H7 (cell line): ENCODE measurements at regions not wholly inside any gene's neighbourhood (a gene's known extent, or its start where the extent isn't known, plus 50 kb on each side); places are given as distances from the start of the nearest gene placed in this dataset.

Source experiments
- DNase-seq: peaks from one replicate; pipeline ENCODE4 v3.0.0; 2012
- H3K27me3 ChIP-seq: 2 replicates; pipeline ENCODE4 v1.6.0; 2011; ENCODE audit warnings: mild to moderate bottlenecking, low read length; ENCODE audit not compliant: control insufficient read depth, insufficient read depth
- H3K36me3 ChIP-seq: replicated peaks from 2 replicates; pipeline ENCODE4 v1.5.1; 2011; ENCODE audit warnings: low read length; ENCODE audit not compliant: control insufficient read depth, insufficient read depth
- H3K4me3 ChIP-seq: 2 replicates; pipeline ENCODE4 v1.5.1; 2011; ENCODE audit warnings: low read depth, mild to moderate bottlenecking, control low read depth, low read length, moderate library complexity; ENCODE audit not compliant: insufficient read depth

DNA sequence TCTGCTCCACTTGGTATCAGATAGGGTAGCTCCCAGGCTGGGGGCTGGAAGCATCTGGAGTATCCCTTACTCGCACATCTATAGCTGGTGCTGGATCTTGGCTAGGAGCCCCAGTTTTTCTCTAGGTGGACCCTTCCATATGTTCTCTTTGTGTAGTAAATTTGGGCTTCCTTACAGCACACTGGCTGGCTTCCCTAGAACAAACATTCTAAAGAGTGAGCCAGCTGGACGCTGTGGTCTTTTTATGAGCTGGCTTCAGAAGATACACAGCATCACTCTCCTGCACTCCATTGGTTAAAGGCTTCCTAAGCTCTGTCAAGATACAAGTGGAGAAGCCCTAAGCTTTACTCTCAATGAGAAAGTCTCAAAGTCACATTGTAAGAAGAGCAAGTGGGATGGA lies 322.1 kb downstream of the WDR72 start:
- Histone ChIP-seq H3K36me3 (no peaks in the 10 kb centered on the region), H3K4me3 (no peak overlapping the region), H3K27me3 (no peaks in the 10 kb centered on the region)
- DNase-seq = no peak

DNA sequence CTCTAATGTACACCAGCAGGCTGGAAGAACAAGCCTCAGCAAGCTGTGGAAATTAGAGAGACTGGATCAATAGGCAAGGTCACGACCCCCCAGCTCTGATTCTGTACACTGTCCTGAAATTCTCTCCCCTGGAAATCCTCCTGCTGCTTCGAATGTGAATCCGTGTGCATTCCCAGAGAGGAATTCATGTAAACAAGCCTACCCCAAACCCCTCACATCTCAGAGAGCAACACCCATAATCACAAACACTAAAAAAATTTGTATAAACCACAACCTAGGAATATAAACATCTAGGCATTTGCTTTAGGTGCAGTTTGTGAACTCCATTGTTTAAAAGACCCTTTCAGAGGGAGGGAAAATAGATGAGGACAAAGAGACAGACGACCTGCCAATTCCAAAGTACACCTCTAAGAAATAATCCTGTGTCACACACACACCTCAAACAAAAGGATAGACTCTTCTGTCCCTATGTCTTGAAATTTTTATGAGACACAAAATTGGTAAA lies 325.2 kb downstream of the WDR72 start:
- no peak overlapping the region for H3K4me3 ChIP-seq

DNA sequence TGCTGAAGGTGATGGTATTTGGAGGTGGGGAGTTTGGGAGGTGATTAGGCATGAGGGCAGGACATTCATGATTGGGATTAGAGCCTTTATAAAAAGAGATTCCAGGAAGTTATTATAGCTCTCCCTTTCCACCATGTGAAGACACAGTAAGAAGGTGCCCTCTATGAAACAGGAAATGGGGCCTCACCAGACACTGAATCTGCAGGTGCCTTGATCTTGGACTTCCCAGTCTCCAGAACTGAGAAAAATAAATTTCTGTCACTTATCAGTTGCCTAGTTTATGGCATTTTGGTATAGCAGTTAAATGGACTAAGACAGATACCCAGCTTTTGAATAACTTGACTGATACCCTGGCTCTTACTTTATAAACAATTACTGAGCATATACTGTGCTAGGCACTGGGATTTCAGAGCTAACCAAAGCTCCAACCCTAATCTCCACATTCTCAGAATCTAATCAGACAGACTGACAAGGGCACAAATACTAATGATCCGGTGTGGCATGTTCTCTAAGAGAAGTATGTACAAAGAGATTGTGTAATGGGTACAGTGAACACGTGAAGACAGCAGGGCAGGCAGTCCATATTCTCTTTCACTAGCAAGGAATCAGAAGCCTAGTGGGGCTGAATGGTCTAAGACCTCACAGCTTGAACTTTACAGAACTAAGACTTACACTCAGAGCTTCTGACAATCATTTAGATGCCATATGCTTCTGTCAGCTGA lies 343.1 kb downstream of the WDR72 start:
- H3K27me3 ChIP-seq = no peaks in the 10 kb centered on the region
- DNase-seq = no peak
- H3K36me3 ChIP-seq = no peaks in the 10 kb centered on the region
- H3K4me3 ChIP-seq = no peak overlapping the region

More for the DNA sequence above, 325.2 kb downstream of the WDR72 start:
- no peak for DNase-seq
- no peaks in the 10 kb centered on the region for H3K36me3 ChIP-seq
- H3K27me3 ChIP-seq = no peaks in the 10 kb centered on the region

DNA sequence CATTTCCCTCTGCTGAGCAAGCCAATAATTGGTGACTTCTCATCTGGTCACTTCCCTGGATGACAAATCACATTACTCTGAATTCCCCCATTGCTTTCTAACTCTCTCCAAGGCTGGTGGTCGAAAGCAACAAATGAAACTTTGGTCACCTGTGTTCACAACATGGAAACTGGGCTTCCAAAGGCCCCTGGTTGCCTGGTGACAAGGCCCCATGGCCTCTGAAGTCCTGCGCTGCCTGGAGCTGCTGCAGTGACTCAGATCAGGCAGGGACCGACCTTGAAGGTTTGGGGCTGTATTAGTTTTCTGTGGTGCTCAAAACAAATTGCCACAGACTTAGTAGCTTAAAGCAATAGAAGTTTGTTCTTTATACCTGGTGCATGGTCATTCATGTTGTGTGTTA lies 345.3 kb downstream of the WDR72 start:
- H3K27me3 ChIP-seq = no peaks in the 10 kb centered on the region
- no peak overlapping the region for H3K4me3 ChIP-seq
- no peaks in the 10 kb centered on the region for H3K36me3 ChIP-seq
- DNase-seq = no peak

DNA sequence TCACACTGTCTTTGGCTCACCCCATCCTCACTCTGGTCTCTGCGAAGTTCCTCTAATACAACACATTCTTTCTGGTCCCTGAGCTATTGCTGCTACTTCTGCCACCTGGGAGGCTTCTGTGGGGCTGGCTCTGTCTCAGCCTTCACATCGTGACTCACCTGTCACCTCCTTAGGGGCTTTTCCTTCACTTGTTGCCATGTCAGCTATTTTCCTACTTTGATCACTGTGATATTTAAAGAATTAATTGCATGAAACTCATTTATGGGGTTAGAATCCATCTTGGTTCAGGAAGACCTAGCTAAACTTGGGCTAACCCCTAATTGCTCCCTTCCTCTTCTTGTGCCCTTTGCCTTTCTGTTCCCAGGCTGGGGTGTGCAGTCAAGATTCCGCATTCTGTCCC lies 346.9 kb downstream of the WDR72 start:
- no peak for DNase-seq
- Histone ChIP-seq H3K36me3 (no peaks in the 10 kb centered on the region), H3K4me3 (no peak overlapping the region), H3K27me3 (no peaks in the 10 kb centered on the region)

DNA sequence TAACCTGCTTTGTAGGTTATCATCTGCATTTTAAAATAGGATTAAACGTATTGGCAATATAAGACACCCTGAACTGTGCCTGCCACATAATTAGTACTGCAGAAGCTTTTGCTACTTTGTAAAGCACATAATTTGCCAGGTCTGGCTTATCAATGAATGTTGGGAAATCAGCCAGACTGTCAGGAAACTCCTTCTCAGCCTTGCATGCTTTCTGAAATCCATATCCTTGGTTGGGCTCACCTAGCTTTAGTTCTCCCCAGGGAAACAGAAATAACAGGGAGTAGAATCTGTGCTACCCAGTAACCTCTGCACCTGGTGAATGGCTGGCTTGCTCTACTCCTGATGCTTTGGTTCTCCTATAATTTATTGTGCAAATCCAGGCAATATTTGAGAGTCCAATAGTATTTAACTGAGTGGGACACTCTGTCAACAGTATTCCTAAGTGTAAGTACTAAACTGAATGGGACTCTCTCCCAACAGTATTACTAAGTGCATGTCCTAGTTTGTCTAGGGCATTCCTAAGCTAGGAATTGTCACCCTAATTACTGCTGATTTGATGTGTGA lies 354.5 kb downstream of the WDR72 start:
- Histone ChIP-seq H3K27me3 (no peaks in the 10 kb centered on the region), H3K4me3 (no peak overlapping the region), H3K36me3 (no peaks in the 10 kb centered on the region)
- DNase-seq = no peak

DNA sequence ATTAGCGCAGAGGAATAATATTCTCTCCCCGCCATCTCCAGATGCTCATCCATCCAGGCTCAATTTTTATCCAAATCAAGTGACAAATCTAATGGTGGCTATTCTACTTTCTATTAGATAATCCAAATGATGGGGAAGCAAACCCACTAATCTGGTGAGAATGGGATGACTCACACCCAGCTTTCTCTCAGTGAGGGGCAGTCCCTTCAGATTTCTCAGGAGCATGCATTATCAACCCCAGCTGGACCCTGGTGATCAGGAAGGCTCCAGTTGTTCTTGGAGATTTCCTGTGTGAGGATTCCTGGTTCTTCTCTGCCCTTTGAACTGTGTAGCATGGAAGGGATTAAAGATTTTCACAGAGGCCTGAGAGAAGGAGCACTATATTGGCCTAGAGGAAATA lies 358.0 kb downstream of the WDR72 start:
- H3K27me3 ChIP-seq = no peaks in the 10 kb centered on the region
- no peaks in the 10 kb centered on the region for H3K36me3 ChIP-seq
- DNase-seq = no peak
- H3K4me3 ChIP-seq = no peak overlapping the region

DNA sequence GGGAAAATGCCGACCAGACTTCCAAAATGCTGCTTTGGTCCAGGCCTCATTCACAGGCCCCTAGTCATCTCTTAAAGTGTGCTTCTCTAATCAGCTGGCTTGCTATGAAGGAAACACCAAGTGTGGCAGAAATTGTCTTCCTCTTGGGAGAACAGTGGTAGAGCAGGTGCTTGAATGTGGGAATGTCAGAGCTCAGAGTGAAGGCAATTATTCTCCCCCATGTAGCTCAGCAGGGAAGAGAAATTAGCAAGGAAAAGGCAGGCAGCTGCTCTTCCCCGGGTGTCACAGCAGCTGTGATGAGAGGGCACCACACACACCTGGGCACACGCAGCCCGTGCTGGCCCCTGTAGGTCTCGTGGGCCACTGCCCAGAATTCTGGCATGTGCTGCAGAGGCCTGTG lies 358.5 kb downstream of the WDR72 start:
- no peaks in the 10 kb centered on the region for H3K27me3 ChIP-seq
- H3K36me3 ChIP-seq = no peaks in the 10 kb centered on the region
- no peak overlapping the region for H3K4me3 ChIP-seq
- DNase-seq = no peak

DNA sequence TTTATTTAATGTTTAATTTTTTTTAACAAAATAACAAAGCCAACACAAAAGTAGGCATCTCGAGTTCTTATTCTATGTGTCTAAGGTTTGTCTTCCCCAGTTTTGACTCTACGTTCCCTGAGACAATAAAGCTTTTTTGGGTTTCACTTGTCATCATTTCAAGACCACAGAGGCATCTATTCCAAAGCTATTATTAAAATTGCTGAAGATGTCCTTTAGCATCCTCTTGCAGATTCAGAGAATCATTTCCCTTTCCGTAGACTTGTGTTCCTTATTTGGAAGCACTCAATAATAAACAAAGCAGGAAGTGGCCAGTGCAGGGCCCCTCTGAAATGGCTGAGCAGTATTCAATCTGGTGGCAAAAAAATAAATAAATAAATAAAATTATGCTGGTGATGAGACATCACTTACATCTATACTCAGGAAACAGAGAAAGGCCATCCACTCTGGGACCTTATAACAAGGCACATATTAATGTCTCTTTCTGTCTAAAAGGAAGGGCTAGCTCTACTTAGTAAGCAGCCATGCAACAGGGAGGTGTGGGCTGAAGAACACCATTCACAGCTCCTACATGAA lies 362.3 kb downstream of the WDR72 start:
- Histone ChIP-seq H3K4me3 (no peak overlapping the region), H3K27me3 (no peaks in the 10 kb centered on the region), H3K36me3 (no peaks in the 10 kb centered on the region)
- no peak for DNase-seq

DNA sequence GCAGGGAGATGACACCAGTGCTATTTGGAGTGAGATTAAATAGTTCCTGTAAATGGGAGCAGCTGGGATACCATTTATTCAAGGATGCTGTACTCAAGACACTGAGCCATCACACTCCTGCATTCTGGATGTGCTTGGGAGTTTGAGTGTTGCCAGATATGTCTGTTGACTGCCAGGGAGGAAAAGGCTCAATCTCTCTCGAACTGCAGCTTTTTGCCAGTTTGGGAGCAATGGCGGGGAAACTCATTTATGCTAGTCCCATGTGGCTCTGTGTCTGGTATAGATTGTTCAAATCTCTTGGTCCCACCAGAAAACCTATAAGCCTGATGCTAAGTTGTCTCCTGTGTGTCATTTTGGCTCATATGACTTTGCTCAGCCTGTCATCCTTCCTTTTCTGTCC lies 363.6 kb downstream of the WDR72 start:
- H3K4me3 ChIP-seq = no peak overlapping the region
- no peak for DNase-seq
- H3K27me3 ChIP-seq = no peaks in the 10 kb centered on the region
- no peaks in the 10 kb centered on the region for H3K36me3 ChIP-seq

DNA sequence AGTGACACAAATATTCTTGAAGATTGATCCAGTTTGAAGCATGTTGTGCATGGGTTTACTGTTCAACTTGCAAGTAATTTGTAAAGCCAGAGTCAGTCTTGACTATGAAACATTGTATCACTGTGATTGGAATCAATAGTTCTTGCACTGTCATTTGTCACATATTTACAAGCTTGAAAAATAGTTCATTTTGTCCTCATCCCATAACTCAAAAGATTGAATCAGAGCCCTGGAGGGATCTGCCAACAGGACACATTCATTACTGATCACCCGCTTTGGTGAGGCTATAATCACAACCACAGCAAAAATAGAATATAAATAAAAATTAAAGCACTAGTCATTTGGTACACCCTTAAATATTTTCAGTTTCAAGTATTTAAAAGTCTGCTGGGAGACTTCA lies 368.9 kb downstream of the WDR72 start:
- no peaks in the 10 kb centered on the region for H3K27me3 ChIP-seq
- no peaks in the 10 kb centered on the region for H3K36me3 ChIP-seq
- H3K4me3 ChIP-seq = no peak overlapping the region
- no peak for DNase-seq

DNA sequence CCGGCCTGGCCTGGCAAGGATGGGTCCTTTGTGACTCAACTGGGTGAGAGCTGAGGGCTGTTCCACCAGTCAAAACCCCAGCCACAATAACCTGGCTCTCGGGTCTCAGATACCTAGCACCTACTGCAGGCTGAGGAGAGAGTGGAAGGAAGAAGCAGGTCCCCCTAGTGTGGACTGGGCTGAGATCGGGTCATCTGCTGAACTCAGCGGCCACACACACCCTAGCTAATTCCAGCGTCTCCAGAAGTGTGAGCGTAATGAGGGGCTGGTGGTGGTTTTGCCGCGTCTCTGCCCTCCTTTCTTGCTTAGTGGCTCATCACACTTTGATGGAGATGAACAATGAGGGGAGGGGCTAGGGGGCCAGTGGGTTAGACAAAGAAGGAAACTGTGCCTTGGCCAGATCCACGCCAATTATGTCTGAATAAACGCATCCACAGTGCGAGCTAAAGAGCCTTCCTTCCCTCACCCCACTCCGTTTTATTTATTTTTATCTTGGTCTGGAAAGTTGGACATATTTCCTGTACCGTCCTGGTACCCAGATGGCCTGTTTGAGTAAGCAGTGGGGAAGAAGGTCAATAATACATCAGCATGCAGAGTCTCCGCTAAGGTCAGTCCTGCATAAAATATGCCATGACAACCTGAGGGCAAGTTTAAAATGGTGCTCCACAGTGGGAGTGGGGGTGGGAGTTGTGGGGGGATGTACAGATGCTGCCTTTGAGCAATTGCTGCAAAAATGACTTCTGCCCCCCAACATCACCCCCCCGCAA lies 370.0 kb downstream of the WDR72 start:
- DNase-seq = no peak
- H3K27me3 ChIP-seq = no peaks in the 10 kb centered on the region
- no peak overlapping the region for H3K4me3 ChIP-seq
- H3K36me3 ChIP-seq = no peaks in the 10 kb centered on the region

DNA sequence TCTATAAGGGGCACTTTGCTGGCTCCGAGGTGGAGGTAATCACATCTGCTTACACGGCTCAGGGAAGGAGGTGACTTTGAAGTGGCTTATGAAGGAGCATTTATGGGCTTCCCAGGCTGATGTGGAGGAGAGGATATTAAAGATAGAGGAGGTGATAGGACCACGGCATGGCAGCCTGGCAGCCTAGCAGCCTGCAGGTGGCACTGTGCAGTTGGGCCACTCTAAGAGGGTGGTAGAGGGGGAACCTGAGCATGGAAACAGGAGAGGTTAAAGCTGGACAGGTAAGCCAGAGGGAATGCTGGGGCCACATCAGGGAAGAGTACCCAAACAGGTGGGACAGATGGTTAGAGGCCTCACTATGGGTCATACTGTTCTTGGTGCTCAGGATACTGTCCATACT lies 375.0 kb downstream of the WDR72 start:
- no peak overlapping the region for H3K4me3 ChIP-seq
- no peak for DNase-seq
- H3K27me3 ChIP-seq = no peaks in the 10 kb centered on the region
- no peaks in the 10 kb centered on the region for H3K36me3 ChIP-seq

DNA sequence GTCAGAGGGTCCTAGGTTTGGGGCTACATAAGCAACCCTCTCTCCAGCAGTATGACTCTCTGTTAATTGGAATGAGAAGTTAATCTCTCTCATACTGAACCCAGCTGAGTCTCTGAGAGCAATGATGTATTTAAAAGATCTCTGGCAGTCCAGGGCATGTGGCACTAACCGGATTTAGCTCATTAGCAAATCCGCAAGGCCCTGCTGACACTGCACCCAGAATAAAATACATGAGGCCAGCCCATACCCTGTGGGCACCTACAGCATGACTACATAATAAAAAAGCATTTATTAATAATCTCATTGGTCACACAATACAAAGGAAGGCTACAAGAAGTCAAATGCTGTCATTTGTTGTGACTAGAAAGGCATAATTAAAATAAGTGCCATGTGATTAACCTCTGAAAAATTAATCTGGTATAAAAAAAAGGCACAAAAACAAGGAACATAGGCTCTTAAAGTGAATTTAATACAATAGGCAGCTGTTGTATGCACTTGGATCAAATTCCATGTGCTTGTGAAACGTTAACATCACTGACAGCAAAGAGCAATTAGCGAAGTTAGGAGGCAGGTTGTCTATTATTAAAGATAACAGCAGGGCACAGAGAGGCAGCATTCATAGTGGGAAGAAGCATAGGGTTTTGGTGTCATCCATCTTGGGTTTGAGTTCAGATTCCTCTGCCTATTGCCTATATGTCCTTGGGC lies 381.2 kb downstream of the WDR72 start:
- no peak for DNase-seq
- no peak overlapping the region for H3K4me3 ChIP-seq

More for the DNA sequence above, 381.2 kb downstream of the WDR72 start:
- no peaks in the 10 kb centered on the region for H3K27me3 ChIP-seq
- no peaks in the 10 kb centered on the region for H3K36me3 ChIP-seq
